B cell (primary cell): ENCODE measurements at regions not wholly inside any gene's neighbourhood (a gene's known extent, or its start where the extent isn't known, plus 50 kb on each side); places are given as distances from the start of the nearest gene placed in this dataset.

Experiments
- ATAC-seq: fragments of 200-7000 bp; cut with Tn5 transposase; one replicate; pipeline ENCODE4 v1.10.0; 2021; ENCODE audit warnings: low read depth, mild to moderate bottlenecking, moderate number of reproducible peaks, moderate library complexity
- CTCF ChIA-PET: fragments of 350-600 bp; sonication (Branson Sonifier 250); formaldehyde crosslinking; loops from one replicate; lab custom pipeline; 2021; ENCODE audit warnings: antibody characterized with exemption, inconsistent platforms; lab: Charles Lee
- POLR2A ChIA-PET: fragments of 350-600 bp; sonication (Branson Sonifier 250); formaldehyde crosslinking; loops from one replicate; lab custom pipeline; 2021; ENCODE audit warnings: antibody characterized with exemption; lab: Charles Lee
- DNase-seq: peaks from one replicate; pipeline ENCODE4 v3.0.0; 2013
- H2AFZ ChIP-seq: 2 replicates; pipeline ENCODE4 v1.6.1; 2012; ENCODE audit warnings: mild to moderate bottlenecking, low read depth, low read length; ENCODE audit not compliant: insufficient read depth, poor library complexity, severe bottlenecking
- H3K27ac ChIP-seq, 2 donors: 1 replicate in 1 of 2; 2 replicates in 1 of 2; pipeline ENCODE4 v1.5.1; 2012 to 2013; ENCODE audit warnings: low read length in 2 of 2, mild to moderate bottlenecking in 2 of 2, moderate library complexity in 1 of 2
- H3K27me3 ChIP-seq, 4 experiments: fragments of 200-600 bp in 1 of 4; sonication (generic) in 1 of 4; replicated peaks in 1 of 4; 1 replicate in 2 of 4; 2 replicates in 2 of 4; pipeline versions ENCODE4 v1.6.1 to v1.7.0; 2013 to 2016; ENCODE audit warnings: low read length in 3 of 4, mild to moderate bottlenecking in 2 of 4, mixed read lengths in 1 of 4, moderate library complexity in 1 of 4; ENCODE audit not compliant: insufficient read depth in 4 of 4, control insufficient read depth in 3 of 4; ENCODE audit errors: control extremely low read depth in 1 of 4
- H3K36me3 ChIP-seq, 2 experiments: replicated peaks in 1 of 2; 1 replicate in 1 of 2; 2 replicates in 1 of 2; pipeline versions ENCODE4 v1.6.1 to v1.7.1; 2013; ENCODE audit warnings: low read length in 1 of 2; ENCODE audit not compliant: insufficient read depth in 2 of 2, control insufficient read depth in 1 of 2; ENCODE audit errors: control extremely low read depth in 1 of 2, extremely low read depth in 1 of 2
- H3K4me1 ChIP-seq, 2 donors: fragments of 200-600 bp in 1 of 2; sonication (generic) in 1 of 2; 1 replicate in 1 of 2; 2 replicates in 1 of 2; pipeline versions ENCODE4 v1.5.1 to v1.6.1; 2013 to 2017; ENCODE audit warnings: low read length in 2 of 2; ENCODE audit not compliant: control insufficient read depth in 2 of 2, insufficient read depth in 2 of 2
- H3K4me2 ChIP-seq: replicated peaks from 2 replicates; pipeline ENCODE3; 2012; ENCODE audit warnings: mild to moderate bottlenecking, low read depth, low read length; ENCODE audit not compliant: poor library complexity, severe bottlenecking
- H3K4me3 ChIP-seq, 5 experiments: fragments of 200-600 bp in 1 of 5; sonication (generic) in 1 of 5; 1 replicate in 3 of 5; 2 replicates in 2 of 5; pipeline versions ENCODE4 v1.5.1 to v1.7.0; 2011 to 2016; ENCODE audit warnings: low read length in 4 of 5, mild to moderate bottlenecking in 4 of 5, low read depth in 2 of 5, control low read depth in 1 of 5, moderate library complexity in 1 of 5; ENCODE audit not compliant: insufficient read depth in 1 of 5; ENCODE audit errors: control extremely low read depth in 1 of 5, extremely low read depth in 1 of 5
- H3K79me2 ChIP-seq: fragments of 200-600 bp; sonication (generic); one replicate; pipeline ENCODE4 v1.6.0; 2016; ENCODE audit warnings: low read length; ENCODE audit not compliant: control insufficient read depth, insufficient read depth
- H3K9ac ChIP-seq: fragments of 200-600 bp; sonication (generic); 2 replicates; pipeline ENCODE4 v1.6.1; 2017; ENCODE audit warnings: mild to moderate bottlenecking, low read length, moderate library complexity
- H3K9me3 ChIP-seq, 3 donors: one replicate each; pipeline versions ENCODE4 v1.6.1 to v1.7.1; 2013; ENCODE audit warnings: low read length in 2 of 3; ENCODE audit not compliant: control insufficient read depth in 2 of 3, insufficient read depth in 1 of 3; ENCODE audit errors: control extremely low read depth in 1 of 3
- H4K20me1 ChIP-seq: 2 replicates; pipeline ENCODE4 v1.6.0; 2012; ENCODE audit warnings: mild to moderate bottlenecking, low read length; ENCODE audit not compliant: insufficient read depth, control insufficient read depth, poor library complexity, severe bottlenecking
- H3K27ac Mint-ChIP-seq: one replicate; pipeline ENCODE4 v1.8.0; 2021; ENCODE audit warnings: mixed read lengths
- H3K27me3 Mint-ChIP-seq: one replicate; pipeline ENCODE4 v1.8.0; 2021; ENCODE audit warnings: mixed read lengths
- H3K4me1 Mint-ChIP-seq: one replicate; pipeline ENCODE4 v1.8.0; 2021; ENCODE audit warnings: mixed read lengths
- H3K4me3 Mint-ChIP-seq: one replicate; pipeline ENCODE4 v1.8.0; 2021; ENCODE audit warnings: mixed read lengths
- H3K9me3 Mint-ChIP-seq: one replicate; pipeline ENCODE4 v1.8.0; 2022; ENCODE audit warnings: mixed read lengths; ENCODE audit not compliant: insufficient read depth
- CTCF ChIP-seq: fragments of 200-600 bp; IDR thresholded peaks from one replicate; pipeline ENCODE4 v1.8.0; 2022; ENCODE audit warnings: antibody characterized with exemption, mild to moderate bottlenecking
- EZH2 ChIP-seq: IDR thresholded peaks from 2 replicates; pipeline ENCODE4 v1.6.1; 2012; ENCODE audit warnings: borderline replicate concordance, low read depth, mild to moderate bottlenecking, moderate library complexity, low read length; ENCODE audit not compliant: insufficient read depth, poor library complexity, severe bottlenecking
- WGBS: methylation state at CpG from one replicate; pipeline ENCODE4 v1.1.5; 2013; ENCODE audit warnings: missing lambda C conversion rate; ENCODE audit not compliant: insufficient coverage; 5-methylcytosine and 5-hydroxymethylcytosine counted together
- intact Hi-C: fragments of 100-400 bp; cut with micrococcal nuclease; formaldehyde crosslinking; loops from one replicate; pipeline ENCODE4 v1.10.0; 2022

- Mint-ChIP-seq H3K4me3 (no peak overlapping the region), H3K27ac (no peak overlapping the region), H3K4me1 (no peaks in the 10 kb centered on the region), H3K27me3 (peaks cover 4% of the 10 kb centered on the region), H3K9me3 (peaks cover 2% of the 10 kb centered on the region)
- Histone ChIP-seq H3K27ac (no peak overlapping the region), H3K36me3 (no peaks in the 10 kb centered on the region), H3K9ac (no peak overlapping the region), H3K27me3 (peaks cover 0 to 3% (median 0%) of the 10 kb centered on the region in 4 experiments), H3K9me3 (peaks cover 0 to 4% (median 0%) of the 10 kb centered on the region in 3 donors), H3K4me1 (no peaks in the 10 kb centered on the region), H3K4me3 (no peak overlapping the region), H4K20me1 (no peaks in the 10 kb centered on the region), H3K79me2 (no peaks in the 10 kb centered on the region), H2AFZ (no peak overlapping the region), H3K4me2 (no peak overlapping the region)
- intact Hi-C loops = no loop called here
- no peak for DNase-seq
- ChIA-PET CTCF (no interaction called here), POLR2A (no interaction called here)
- 94% methylated on average over 6 of the region's 6 CpGs for WGBS
- TF ChIP-seq EZH2 (no peak), CTCF (no peak)
- no peak for ATAC-seq
Observed at GRCh38 chr1:228957535-228957934, 222.3 kb downstream of the RHOU start.

GRCh38 chr1:228958121-228958520, 222.8 kb downstream of the RHOU start:
- Histone ChIP-seq H3K36me3 (no peaks in the 10 kb centered on the region), H2AFZ (no peak overlapping the region), H3K4me1 (no peaks in the 10 kb centered on the region), H3K4me3 (no peak overlapping the region), H3K27ac (no peak overlapping the region), H3K4me2 (no peak overlapping the region), H3K9ac (no peak overlapping the region), H4K20me1 (no peaks in the 10 kb centered on the region), H3K79me2 (no peaks in the 10 kb centered on the region), H3K27me3 (peaks cover 0 to 3% (median 0%) of the 10 kb centered on the region in 4 experiments), H3K9me3 (peaks cover 0 to 4% (median 0%) of the 10 kb centered on the region in 3 donors)
- no peak overlapping the region for H3K4me3 Mint-ChIP-seq
- ChIA-PET POLR2A (no interaction called here), CTCF (no interaction called here)
- no peaks in the 10 kb centered on the region for H3K4me1 Mint-ChIP-seq
- DNase-seq (no peak), ATAC-seq (no peak)
- H3K9me3 Mint-ChIP-seq = peaks cover 2% of the 10 kb centered on the region
- H3K27ac Mint-ChIP-seq = no peak overlapping the region
- intact Hi-C loops = no loop called here
- TF ChIP-seq CTCF (no peak), EZH2 (no peak)
- H3K27me3 Mint-ChIP-seq = peaks cover 6% of the 10 kb centered on the region
- WGBS = 100% methylated on average over 2 of the region's 4 CpGs
